ENCODE measurements at regions not wholly inside any gene's neighbourhood (a gene's known extent, or its start where the extent isn't known, plus 50 kb on each side); places are given as distances from the start of the nearest gene placed in this dataset.

- H3K36me3 ChIP-seq (replicated peaks; ENCODE audit: insufficient read depth, low read depth), result no peaks in the 10 kb centered on the region
- DNase-seq (ENCODE audit: low spot score), result no peak
- no peak overlapping the region for H2AFZ ChIP-seq
- H4K20me1 ChIP-seq (ENCODE audit: insufficient read depth, poor library complexity, severe bottlenecking), result no peaks in the 10 kb centered on the region
- H3K4me1 ChIP-seq (ENCODE audit: insufficient read depth), result peaks cover 4% of the 10 kb centered on the region
- H3K9me3 ChIP-seq (ENCODE audit: low read depth), result no peaks in the 10 kb centered on the region
- H3K27me3 ChIP-seq, result no peaks in the 10 kb centered on the region
- TF ChIP-seq EZH2phosphoT487 (IDR thresholded peaks at IDR 0.05; ENCODE audit: low read depth, severe bottlenecking, unreplicated experiment) (no peak), EZH2 (IDR thresholded peaks at IDR 0.05; ENCODE audit: borderline replicate concordance) (no peak)
- TF ChIP-seq, protein P1, sequence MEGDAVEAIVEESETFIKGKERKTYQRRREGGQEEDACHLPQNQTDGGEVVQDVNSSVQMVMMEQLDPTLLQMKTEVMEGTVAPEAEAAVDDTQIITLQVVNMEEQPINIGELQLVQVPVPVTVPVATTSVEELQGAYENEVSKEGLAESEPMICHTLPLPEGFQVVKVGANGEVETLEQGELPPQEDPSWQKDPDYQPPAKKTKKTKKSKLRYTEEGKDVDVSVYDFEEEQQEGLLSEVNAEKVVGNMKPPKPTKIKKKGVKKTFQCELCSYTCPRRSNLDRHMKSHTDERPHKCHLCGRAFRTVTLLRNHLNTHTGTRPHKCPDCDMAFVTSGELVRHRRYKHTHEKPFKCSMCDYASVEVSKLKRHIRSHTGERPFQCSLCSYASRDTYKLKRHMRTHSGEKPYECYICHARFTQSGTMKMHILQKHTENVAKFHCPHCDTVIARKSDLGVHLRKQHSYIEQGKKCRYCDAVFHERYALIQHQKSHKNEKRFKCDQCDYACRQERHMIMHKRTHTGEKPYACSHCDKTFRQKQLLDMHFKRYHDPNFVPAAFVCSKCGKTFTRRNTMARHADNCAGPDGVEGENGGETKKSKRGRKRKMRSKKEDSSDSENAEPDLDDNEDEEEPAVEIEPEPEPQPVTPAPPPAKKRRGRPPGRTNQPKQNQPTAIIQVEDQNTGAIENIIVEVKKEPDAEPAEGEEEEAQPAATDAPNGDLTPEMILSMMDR (IDR thresholded peaks at IDR 0.05; ENCODE audit: poor library complexity), result no peak
- H3K4me3 ChIP-seq, result no peak overlapping the region
- H3K9me2 ChIP-seq (replicated peaks; ENCODE audit: insufficient read depth), result no peaks in the 10 kb centered on the region
- no peak overlapping the region for H3K27ac ChIP-seq
- WGBS (ENCODE audit: low lambda C conversion rate, missing lambda C conversion rate), result 37% methylated on average over 1 of the region's 1 CpG
- H3K79me2 ChIP-seq, result no peaks in the 10 kb centered on the region
- no peak overlapping the region for H3K4me2 ChIP-seq
Observed at GRCh38 chr6:66161546-66162108, 454.6 kb upstream of the EYS start.

DNA sequence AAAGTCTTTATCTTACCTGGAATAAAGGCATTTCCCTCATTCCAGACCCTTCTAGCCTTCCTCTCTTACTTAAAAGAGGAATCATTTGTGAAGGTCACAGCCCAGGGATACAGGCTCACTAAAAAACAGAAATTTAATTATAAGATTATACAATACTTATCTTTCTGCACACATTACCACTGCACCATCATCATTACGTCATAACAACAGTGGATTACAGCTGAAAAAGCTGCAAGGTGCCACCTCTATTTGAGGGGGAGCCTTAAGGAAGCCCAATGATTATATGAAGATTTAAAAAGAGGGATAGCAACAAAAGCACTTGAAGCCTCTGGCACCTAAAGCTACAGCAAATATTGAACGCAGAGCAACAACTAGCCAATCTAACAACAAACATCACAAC is 452.9 kb upstream of the EYS start:
- no peak overlapping the region for H2AFZ ChIP-seq
- 83% methylated on average over 2 of the region's 2 CpGs for WGBS (ENCODE audit: low lambda C conversion rate, missing lambda C conversion rate)
- no peaks in the 10 kb centered on the region for H3K27me3 ChIP-seq
- H3K9me2 ChIP-seq (replicated peaks; ENCODE audit: insufficient read depth), result no peaks in the 10 kb centered on the region
- H3K4me1 ChIP-seq (ENCODE audit: insufficient read depth), result peaks cover 4% of the 10 kb centered on the region
- H3K4me2 ChIP-seq, result no peak overlapping the region
- H3K4me3 ChIP-seq, result no peak overlapping the region
- H3K27ac ChIP-seq, result no peak overlapping the region
- no peak for DNase-seq (ENCODE audit: low spot score)
- H3K9me3 ChIP-seq (ENCODE audit: low read depth), result no peaks in the 10 kb centered on the region
- no peaks in the 10 kb centered on the region for H3K79me2 ChIP-seq
- no peak for TF ChIP-seq EZH2 (IDR thresholded peaks at IDR 0.05; ENCODE audit: borderline replicate concordance)
- TF ChIP-seq, protein P1 (IDR thresholded peaks at IDR 0.05; ENCODE audit: poor library complexity), result no peak
- TF ChIP-seq EZH2phosphoT487 (IDR thresholded peaks at IDR 0.05; ENCODE audit: low read depth, severe bottlenecking, unreplicated experiment), result no peak
- no peaks in the 10 kb centered on the region for H3K36me3 ChIP-seq (replicated peaks; ENCODE audit: insufficient read depth, low read depth)
- H4K20me1 ChIP-seq (ENCODE audit: insufficient read depth, poor library complexity, severe bottlenecking), result no peaks in the 10 kb centered on the region

GRCh38 chr6:66153247-66153646 is 446.2 kb upstream of the EYS start:
- Histone ChIP-seq H3K9me3 (ENCODE audit: low read depth) (no peaks in the 10 kb centered on the region), H4K20me1 (ENCODE audit: insufficient read depth, poor library complexity, severe bottlenecking) (no peaks in the 10 kb centered on the region), H3K4me1 (ENCODE audit: insufficient read depth) (no peaks in the 10 kb centered on the region), H3K27ac (no peak overlapping the region), H3K4me2 (no peak overlapping the region), H3K4me3 (no peak overlapping the region), H2AFZ (no peak overlapping the region), H3K9me2 (replicated peaks; ENCODE audit: insufficient read depth) (no peaks in the 10 kb centered on the region), H3K27me3 (no peaks in the 10 kb centered on the region), H3K79me2 (no peaks in the 10 kb centered on the region), H3K36me3 (replicated peaks; ENCODE audit: insufficient read depth, low read depth) (no peaks in the 10 kb centered on the region)
- DNase-seq (ENCODE audit: low spot score), result no peak
- TF ChIP-seq EZH2 (IDR thresholded peaks at IDR 0.05; ENCODE audit: borderline replicate concordance), result no peak
- no peak for TF ChIP-seq EZH2phosphoT487 (IDR thresholded peaks at IDR 0.05; ENCODE audit: low read depth, severe bottlenecking, unreplicated experiment)
- TF ChIP-seq, protein P1 (IDR thresholded peaks at IDR 0.05; ENCODE audit: poor library complexity), result no peak
- 61% methylated on average over 2 of the region's 2 CpGs for WGBS (ENCODE audit: low lambda C conversion rate, missing lambda C conversion rate)

- no peak overlapping the region for H3K4me3 ChIP-seq
- no peak overlapping the region for H3K27ac ChIP-seq
- H3K79me2 ChIP-seq, result no peaks in the 10 kb centered on the region
- H4K20me1 ChIP-seq (ENCODE audit: insufficient read depth, poor library complexity, severe bottlenecking), result no peaks in the 10 kb centered on the region
- no peaks in the 10 kb centered on the region for H3K36me3 ChIP-seq (replicated peaks; ENCODE audit: insufficient read depth, low read depth)
- no peaks in the 10 kb centered on the region for H3K9me2 ChIP-seq (replicated peaks; ENCODE audit: insufficient read depth)
- no peak overlapping the region for H3K4me2 ChIP-seq
- H3K4me1 ChIP-seq (ENCODE audit: insufficient read depth), result no peaks in the 10 kb centered on the region
- no peak overlapping the region for H2AFZ ChIP-seq
- DNase-seq (ENCODE audit: low spot score), result no peak
- no peaks in the 10 kb centered on the region for H3K27me3 ChIP-seq
- TF ChIP-seq, protein P1 (IDR thresholded peaks at IDR 0.05; ENCODE audit: poor library complexity), result no peak
- TF ChIP-seq EZH2 (IDR thresholded peaks at IDR 0.05; ENCODE audit: borderline replicate concordance), result no peak
- H3K9me3 ChIP-seq (ENCODE audit: low read depth), result no peaks in the 10 kb centered on the region
Observed at GRCh38 chr6:66149132-66149531, 442.1 kb upstream of the EYS start.

Measured in hepatocyte (in vitro differentiated cells).